ENCODE measurements at regions not wholly inside any gene's neighbourhood (a gene's known extent, or its start where the extent isn't known, plus 50 kb on each side); places are given as distances from the start of the nearest gene placed in this dataset.
A peak's percentile ranks its signal among the peaks of the same experiment; 100 is the strongest.

DNA sequence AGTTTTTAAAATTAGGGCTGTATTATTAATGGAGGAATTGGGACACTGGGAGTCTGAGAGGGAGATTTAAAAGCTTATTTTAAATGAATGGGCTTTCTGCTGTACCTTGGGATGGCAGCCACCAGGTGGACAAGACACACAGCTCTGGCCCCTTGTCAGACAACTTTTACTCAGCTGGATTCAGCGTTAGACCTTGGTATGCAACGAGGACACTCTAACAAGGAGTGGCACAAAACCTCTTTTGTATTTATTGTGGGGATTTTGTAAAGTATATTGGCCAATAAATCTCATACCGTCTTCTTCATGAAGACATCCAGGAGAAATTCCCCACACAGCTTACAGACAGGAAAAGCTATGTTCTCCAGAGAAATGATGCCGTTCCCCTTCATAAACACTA is 105.7 kb downstream of the LCA5 start:
- Histone ChIP-seq H3K36me3 (no peaks in the 10 kb centered on the region), H3K27me3 (no peaks in the 10 kb centered on the region), H4K20me1 (no peaks in the 10 kb centered on the region), H3K9me3 (replicated peaks in 1 of 11) (no peaks in the 10 kb centered on the region), H3K4me3 (no peak overlapping the region), H3K9ac (no peak overlapping the region), H3K4me2 (no peak overlapping the region), H3K27ac (no peak overlapping the region), H3K4me1 (no peaks in the 10 kb centered on the region)
- TF ChIP-seq Cebpa-rat (IDR thresholded peaks at IDR 0.05) = no peak

DNA sequence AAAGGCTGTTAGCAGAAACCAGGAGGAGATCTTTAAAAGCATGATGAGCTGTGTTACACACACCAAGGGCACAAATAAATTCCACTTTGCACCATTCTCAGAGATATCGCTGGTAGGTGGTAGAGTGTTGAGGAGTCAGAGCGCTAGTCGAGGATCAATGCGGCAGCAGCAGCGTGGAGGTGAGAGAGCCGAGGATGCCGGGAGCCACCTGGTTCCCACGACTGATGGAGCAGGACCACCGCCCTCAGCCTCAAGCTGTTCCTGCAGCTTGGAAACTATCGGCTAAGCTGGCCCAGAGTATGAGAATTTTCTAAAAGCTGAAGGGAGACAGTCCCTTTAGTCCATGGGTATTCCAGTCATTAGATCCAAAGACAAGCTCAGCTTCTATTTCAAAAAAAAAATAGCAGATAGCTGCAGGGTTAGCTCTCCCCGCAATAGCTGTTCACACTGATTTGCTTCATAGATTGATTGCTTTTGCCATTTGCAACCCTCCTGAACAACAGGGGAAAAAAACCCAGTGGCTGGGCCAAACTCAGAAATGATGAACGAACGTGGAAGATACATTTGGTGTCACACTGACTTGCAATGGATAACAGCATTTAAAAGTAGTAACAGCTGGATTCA is 106.2 kb downstream of the LCA5 start:
- no peak overlapping the region for H3K4me3 ChIP-seq
- H3K4me2 ChIP-seq = no peak overlapping the region
- no peaks in the 10 kb centered on the region for H3K27me3 ChIP-seq
- no peaks in the 10 kb centered on the region for H4K20me1 ChIP-seq
- no peaks in the 10 kb centered on the region for H3K36me3 ChIP-seq
- no peaks in the 10 kb centered on the region for H3K9me3 ChIP-seq (replicated peaks in 1 of 11)
- no peak overlapping the region for H3K9ac ChIP-seq
- no peak overlapping the region for H3K27ac ChIP-seq
- no peak for TF ChIP-seq Cebpa-rat (IDR thresholded peaks at IDR 0.05)
- no peaks in the 10 kb centered on the region for H3K4me1 ChIP-seq

DNA sequence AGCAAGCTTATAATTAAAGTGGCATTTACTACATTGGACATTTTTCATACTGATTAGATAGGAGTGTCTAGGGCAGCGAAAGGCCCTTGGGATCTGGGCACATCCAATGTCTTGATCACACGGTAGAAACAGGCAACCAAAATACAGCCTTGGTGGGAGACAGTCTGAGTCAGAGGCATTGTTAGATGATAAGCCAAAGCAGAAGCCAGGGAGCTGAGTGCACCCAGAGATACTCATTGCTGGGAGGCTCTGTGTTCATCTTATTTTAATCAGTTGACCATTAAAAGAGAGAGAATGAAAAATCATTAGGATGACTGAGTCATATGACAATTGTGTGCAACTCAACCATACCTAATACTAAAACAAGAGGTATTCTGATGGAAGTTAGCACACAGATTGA is 109.5 kb downstream of the LCA5 start:
- Histone ChIP-seq H3K27me3 (no peaks in the 10 kb centered on the region), H3K4me1 (no peaks in the 10 kb centered on the region), H3K9ac (no peak overlapping the region), H3K9me3 (replicated peaks in 1 of 11) (no peaks in the 10 kb centered on the region), H4K20me1 (no peaks in the 10 kb centered on the region), H3K36me3 (no peaks in the 10 kb centered on the region), H3K27ac (no peak overlapping the region), H3K4me3 (no peak overlapping the region), H3K4me2 (no peak overlapping the region)
- no peak for TF ChIP-seq Cebpa-rat (IDR thresholded peaks at IDR 0.05)

DNA sequence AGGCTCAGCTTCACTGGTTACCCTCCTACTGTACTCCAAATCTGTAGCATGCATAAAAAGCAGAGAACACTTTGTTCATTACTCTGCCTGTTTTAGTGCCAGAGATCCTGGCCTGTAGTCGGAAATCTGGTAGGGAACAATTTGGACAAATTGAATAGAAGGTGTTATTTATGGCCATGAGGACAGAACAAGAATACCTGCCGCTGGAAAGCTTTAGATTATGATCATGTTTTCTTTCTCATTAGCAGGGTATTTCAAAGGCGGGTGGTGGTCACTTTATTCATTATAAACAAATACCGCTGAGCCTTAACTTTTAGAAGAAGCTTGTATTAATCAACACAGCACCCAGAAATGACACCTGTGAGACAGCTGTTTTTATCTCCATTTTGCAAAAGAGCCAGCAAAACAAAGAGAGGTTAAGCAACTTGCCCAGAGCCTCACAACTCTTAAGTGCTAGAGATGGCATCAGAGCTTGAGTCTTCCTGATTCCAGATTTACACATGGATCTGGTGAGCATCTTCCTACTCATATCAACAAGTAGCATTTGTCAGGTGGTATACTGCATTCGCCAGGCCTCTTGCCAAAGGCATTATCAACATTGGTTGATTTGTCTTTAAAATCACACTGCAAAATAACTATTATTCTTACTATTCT is 110.5 kb downstream of the LCA5 start:
- no peak for TF ChIP-seq Cebpa-rat (IDR thresholded peaks at IDR 0.05)
- no peak overlapping the region for H3K27ac ChIP-seq

DNA sequence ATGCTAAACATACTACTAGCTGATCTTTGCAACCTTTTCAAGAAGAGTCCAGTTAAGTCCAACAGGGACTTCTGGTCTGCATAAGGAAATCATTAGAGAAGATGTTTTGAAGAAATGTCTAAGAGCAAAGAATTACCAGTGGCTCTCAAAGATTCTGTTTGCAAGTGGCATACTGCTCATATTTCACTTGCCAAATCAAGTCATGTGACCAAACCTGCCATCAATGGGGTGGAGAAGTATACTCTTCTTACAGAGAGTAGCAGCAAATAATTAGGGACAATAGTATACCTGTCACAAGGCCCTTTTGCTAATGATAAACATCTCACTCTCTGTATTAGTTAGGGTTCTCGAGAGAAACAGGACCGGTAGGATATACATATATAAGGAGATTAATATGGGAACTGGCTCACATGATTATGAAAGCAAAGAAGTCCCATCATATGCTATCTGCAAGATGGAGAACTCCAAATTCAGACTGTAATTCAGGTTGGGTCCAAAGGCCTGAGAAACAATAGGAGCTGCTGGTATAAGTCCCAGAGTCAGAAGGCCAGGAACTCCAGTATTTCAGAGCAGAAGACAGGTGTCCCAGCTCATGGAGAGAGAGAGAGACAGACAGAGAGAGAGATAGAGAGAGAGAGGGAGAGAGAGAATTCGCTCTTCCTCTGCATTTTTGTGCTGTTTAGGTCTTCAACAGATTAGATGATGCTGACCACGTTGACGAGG is 111.5 kb downstream of the LCA5 start:
- Histone ChIP-seq H3K4me3 (no peak overlapping the region), H3K9me3 (replicated peaks in 1 of 11) (no peaks in the 10 kb centered on the region), H3K4me2 (no peak overlapping the region), H3K27ac (no peak overlapping the region), H3K4me1 (peaks cover 0 to 12% (median 4%) of the 10 kb centered on the region in 10 experiments; a peak in 7 of 20 replicates), H3K27me3 (no peaks in the 10 kb centered on the region), H3K36me3 (no peaks in the 10 kb centered on the region), H4K20me1 (no peaks in the 10 kb centered on the region), H3K9ac (no peak overlapping the region)
- TF ChIP-seq Cebpa-rat (IDR thresholded peaks at IDR 0.05) = no peak

More for the DNA sequence above, 110.5 kb downstream of the LCA5 start:
- Histone ChIP-seq H3K27me3 (no peaks in the 10 kb centered on the region), H3K4me1 (peaks cover 0 to 6% (median 0%) of the 10 kb centered on the region in 10 experiments; a peak in 5 of 20 replicates), H3K9ac (no peak overlapping the region), H3K4me3 (no peak overlapping the region), H3K9me3 (replicated peaks in 1 of 11) (no peaks in the 10 kb centered on the region), H4K20me1 (no peaks in the 10 kb centered on the region), H3K4me2 (no peak overlapping the region), H3K36me3 (no peaks in the 10 kb centered on the region)

DNA sequence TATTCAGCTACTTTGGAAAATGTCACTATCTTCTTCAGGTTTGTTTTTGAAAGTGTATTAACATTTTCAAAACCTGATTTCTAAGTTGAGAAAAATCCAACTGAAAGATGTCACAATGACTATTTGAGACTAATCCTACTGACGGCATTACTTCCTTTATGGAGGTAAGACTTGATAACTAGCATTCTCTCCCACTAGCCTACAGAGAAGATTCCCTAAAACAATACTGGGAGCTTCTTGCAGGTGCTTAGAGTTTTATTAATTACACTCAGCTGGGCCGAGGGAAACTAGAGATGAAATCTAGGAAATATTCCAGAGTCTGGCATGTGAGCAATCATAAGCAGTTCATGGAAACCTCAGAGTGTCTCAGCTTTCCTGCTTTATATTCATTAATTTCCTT is 114.0 kb downstream of the LCA5 start:
- Histone ChIP-seq H3K27me3 (no peaks in the 10 kb centered on the region), H3K4me2 (no peak overlapping the region), H3K4me1 (peaks cover 0 to 27% (median 13%) of the 10 kb centered on the region in 10 experiments; a peak in 8 of 20 replicates), H3K9me3 (replicated peaks in 1 of 11) (no peaks in the 10 kb centered on the region), H3K36me3 (no peaks in the 10 kb centered on the region), H3K4me3 (no peak overlapping the region), H3K27ac (no peak overlapping the region), H4K20me1 (no peaks in the 10 kb centered on the region), H3K9ac (no peak overlapping the region)
- no peak for TF ChIP-seq Cebpa-rat (IDR thresholded peaks at IDR 0.05)

DNA sequence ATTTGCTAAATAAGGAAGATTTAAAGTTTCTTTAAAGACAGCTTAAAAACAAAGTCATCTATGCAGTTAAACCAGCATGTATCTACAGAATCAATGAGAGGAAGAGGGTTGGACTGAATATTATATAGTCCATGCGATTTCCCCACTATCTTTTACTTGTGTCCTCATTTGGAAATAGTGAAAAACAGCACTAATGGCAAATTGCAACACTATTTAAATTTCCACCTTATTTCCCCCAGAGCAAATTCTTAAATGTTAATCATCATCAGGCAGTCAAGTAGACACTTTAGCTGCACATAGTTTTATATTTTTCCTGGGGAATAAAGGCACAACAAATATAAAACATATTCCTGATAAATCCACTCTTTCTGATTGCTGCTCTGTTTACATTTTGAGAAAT is 114.6 kb downstream of the LCA5 start:
- Histone ChIP-seq H4K20me1 (no peaks in the 10 kb centered on the region), H3K27me3 (no peaks in the 10 kb centered on the region), H3K4me1 (peaks cover 0 to 27% (median 13%) of the 10 kb centered on the region in 10 experiments; a peak in 8 of 20 replicates), H3K4me2 (no peak overlapping the region; a peak in 1 of 22 replicates), H3K4me3 (no peak overlapping the region), H3K9ac (no peak overlapping the region), H3K9me3 (replicated peaks in 1 of 11) (no peaks in the 10 kb centered on the region), H3K27ac (no peak overlapping the region), H3K36me3 (no peaks in the 10 kb centered on the region)
- TF ChIP-seq Cebpa-rat (IDR thresholded peaks at IDR 0.05) = no peak

DNA sequence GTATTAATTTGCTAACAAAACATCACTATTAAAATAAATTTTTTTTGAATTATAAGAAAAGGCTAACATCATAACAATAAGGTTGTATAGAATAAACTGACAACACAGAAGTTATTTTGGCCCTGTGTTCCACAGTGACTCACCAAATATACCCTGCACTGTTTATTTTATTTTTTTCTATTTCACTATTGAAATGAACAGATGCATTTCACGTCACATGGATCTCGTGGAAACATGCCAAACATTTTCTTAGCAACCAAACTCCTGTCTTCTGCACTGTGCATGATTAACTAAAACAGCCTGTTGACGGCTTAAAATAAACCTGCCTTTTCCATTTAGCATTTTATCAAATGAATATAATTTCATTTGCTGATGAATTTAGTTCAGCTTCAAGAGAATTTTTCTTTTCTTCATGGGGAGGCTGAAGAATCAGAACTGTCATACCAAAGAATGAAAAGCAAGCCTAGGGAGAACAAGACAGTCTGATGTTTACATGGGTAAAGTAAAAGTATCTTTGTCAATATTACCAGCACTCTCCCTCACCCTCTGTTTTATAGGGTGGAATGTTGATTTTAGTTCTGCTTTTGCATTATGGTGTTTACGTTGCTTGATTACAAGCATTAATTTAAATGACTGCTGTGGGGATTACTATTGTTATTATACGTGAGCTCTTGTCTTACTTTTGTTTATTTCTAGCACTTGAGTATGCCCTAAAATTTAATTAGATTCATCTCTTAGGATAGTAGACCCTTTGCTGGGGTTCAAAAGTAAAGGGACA is 115.3 kb downstream of the LCA5 start:
- Histone ChIP-seq H3K4me2 (peak overlapping the region in 2 of 11 experiments; percentile 15 to 23; a peak in 4 of 22 replicates), H3K36me3 (no peaks in the 10 kb centered on the region), H4K20me1 (no peaks in the 10 kb centered on the region), H3K9ac (no peak overlapping the region), H3K9me3 (replicated peaks in 1 of 11) (no peaks in the 10 kb centered on the region), H3K27me3 (no peaks in the 10 kb centered on the region), H3K4me3 (no peak overlapping the region), H3K27ac (no peak overlapping the region; a peak in 1 of 22 replicates), H3K4me1 (peaks cover 0 to 27% (median 13%) of the 10 kb centered on the region in 10 experiments; a peak in 8 of 20 replicates)
- no peak for TF ChIP-seq Cebpa-rat (IDR thresholded peaks at IDR 0.05)

DNA sequence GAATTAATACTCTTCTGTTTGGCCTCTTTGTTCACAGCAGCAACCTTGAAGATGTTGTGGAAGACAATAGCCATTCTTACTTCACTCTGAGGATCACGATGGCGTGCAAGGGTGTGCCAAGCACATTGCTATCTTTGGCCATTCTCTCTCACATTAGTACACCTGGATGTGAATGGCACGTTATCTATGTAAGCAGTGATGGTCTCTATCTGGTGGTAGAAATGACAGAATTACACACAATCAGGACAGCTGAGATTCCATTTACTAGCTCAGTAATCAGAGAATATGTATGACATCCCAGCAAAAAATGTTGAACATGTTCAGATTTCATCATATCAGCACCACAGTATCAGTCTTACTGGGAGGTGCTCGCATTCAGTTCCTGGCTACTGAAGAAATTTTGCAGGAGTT is 116.2 kb downstream of the LCA5 start:
- H3K4me3 ChIP-seq = no peak overlapping the region
- no peaks in the 10 kb centered on the region for H3K9me3 ChIP-seq (replicated peaks in 1 of 11)
- H3K27me3 ChIP-seq = no peaks in the 10 kb centered on the region
- peak overlapping the region in 3 of 11 experiments; percentile 22 to 64 (median 28); a peak in 3 of 22 replicates for H3K27ac ChIP-seq
- TF ChIP-seq Cebpa-rat (IDR thresholded peaks at IDR 0.05) = no peak
- no peak overlapping the region for H3K9ac ChIP-seq
- H3K4me2 ChIP-seq = peak overlapping the region in 6 of 11 experiments; percentile 43 to 72 (median 49); a peak in 8 of 22 replicates
- no peaks in the 10 kb centered on the region for H3K36me3 ChIP-seq
- H4K20me1 ChIP-seq = no peaks in the 10 kb centered on the region
- peaks cover 0 to 27% (median 13%) of the 10 kb centered on the region in 10 experiments; a peak in 8 of 20 replicates for H3K4me1 ChIP-seq
